H9 (cell line): ENCODE measurements at regions not wholly inside any gene's neighbourhood (a gene's known extent, or its start where the extent isn't known, plus 50 kb on each side); places are given as distances from the start of the nearest gene placed in this dataset.

Experiments
- DNase-seq: peaks from one replicate; pipeline ENCODE4 v3.0.0-alpha.2; 2017
- H2AFZ ChIP-seq: one replicate; pipeline ENCODE4 v1.6.1; 2013; ENCODE audit warnings: mild to moderate bottlenecking, low read length, control low read depth, moderate library complexity
- H2AK5ac ChIP-seq: 2 replicates; pipeline ENCODE4 v1.6.1; 2013; ENCODE audit warnings: low read length, control low read depth, mixed read lengths; ENCODE audit not compliant: insufficient read length
- H2BK120ac ChIP-seq: one replicate; pipeline ENCODE4 v1.6.1; 2013; ENCODE audit warnings: low read depth, mild to moderate bottlenecking, low read length, control low read depth, inconsistent platforms; ENCODE audit not compliant: poor library complexity, severe bottlenecking
- H2BK12ac ChIP-seq: 2 replicates; pipeline ENCODE4 v1.6.1; 2013; ENCODE audit warnings: low read length, control low read depth, mixed read lengths, low read depth; ENCODE audit not compliant: insufficient read length
- H2BK15ac ChIP-seq: 2 replicates; pipeline ENCODE4 v1.6.1; 2013; ENCODE audit warnings: low read depth, low read length, control low read depth
- H2BK20ac ChIP-seq: one replicate; pipeline ENCODE4 v1.6.1; 2013; ENCODE audit warnings: low read depth, mild to moderate bottlenecking, low read length, control low read depth, inconsistent platforms; ENCODE audit not compliant: poor library complexity, severe bottlenecking
- H2BK5ac ChIP-seq: 2 replicates; pipeline ENCODE4 v1.6.1; 2013; ENCODE audit warnings: low read length, control low read depth, mixed read lengths; ENCODE audit not compliant: insufficient read length
- H3K14ac ChIP-seq: 2 replicates; pipeline ENCODE4 v1.6.1; 2013; ENCODE audit warnings: low read length, control low read depth; ENCODE audit not compliant: insufficient read depth
- H3K18ac ChIP-seq: 2 replicates; pipeline ENCODE4 v1.6.1; 2013; ENCODE audit warnings: low read depth, mild to moderate bottlenecking, mixed read lengths, low read length, control low read depth; ENCODE audit not compliant: insufficient read length
- H3K23ac ChIP-seq: 2 replicates; pipeline ENCODE4 v1.6.1; 2013; ENCODE audit warnings: low read length, control low read depth, mixed read lengths, low read depth; ENCODE audit not compliant: insufficient read length
- H3K23me2 ChIP-seq: 2 replicates; pipeline ENCODE4 v1.6.1; 2013; ENCODE audit warnings: low read depth, mild to moderate bottlenecking, mixed read lengths, low read length, control low read depth; ENCODE audit not compliant: insufficient read length, poor library complexity, severe bottlenecking
- H3K27ac ChIP-seq: 2 replicates; pipeline ENCODE4 v1.5.1; 2013; ENCODE audit warnings: low read length, control low read depth, mixed read lengths, low read depth; ENCODE audit not compliant: insufficient read length
- H3K27me3 ChIP-seq: 2 replicates; pipeline ENCODE4 v1.6.1; 2013; ENCODE audit warnings: low read length, control low read depth, inconsistent platforms; ENCODE audit not compliant: insufficient read depth
- H3K4ac ChIP-seq: 2 replicates; pipeline ENCODE4 v1.6.1; 2013; ENCODE audit warnings: low read depth, mild to moderate bottlenecking, control low read depth, inconsistent platforms, low read length, moderate library complexity
- H3K4me1 ChIP-seq: 2 replicates; pipeline ENCODE4 v1.6.1; 2013; ENCODE audit warnings: low read length, control low read depth, inconsistent platforms; ENCODE audit not compliant: insufficient read depth
- H3K4me2 ChIP-seq: 2 replicates; pipeline ENCODE4 v1.6.1; 2013; ENCODE audit warnings: low read length, control low read depth, mixed read lengths; ENCODE audit not compliant: insufficient read length, insufficient read depth
- H3K56ac ChIP-seq: 2 replicates; pipeline ENCODE4 v1.6.1; 2013; ENCODE audit warnings: low read depth, mild to moderate bottlenecking, mixed read lengths, low read length, control low read depth; ENCODE audit not compliant: insufficient read length
- H3K79me1 ChIP-seq: 2 replicates; pipeline ENCODE4 v1.6.1; 2013; ENCODE audit warnings: low read depth, mild to moderate bottlenecking, moderate library complexity, low read length, control low read depth, inconsistent platforms; ENCODE audit not compliant: insufficient read depth, poor library complexity, severe bottlenecking
- H3K79me2 ChIP-seq: 2 replicates; pipeline ENCODE4 v1.6.1; 2013; ENCODE audit warnings: low read length, control low read depth, inconsistent platforms; ENCODE audit not compliant: insufficient read depth
- H3K9ac ChIP-seq: 2 replicates; pipeline ENCODE4 v1.6.1; 2013; ENCODE audit warnings: low read length, control low read depth, mixed read lengths; ENCODE audit not compliant: insufficient read length; ENCODE audit errors: extremely low read depth
- H3K9me3 ChIP-seq: one replicate; pipeline ENCODE4 v1.6.1; 2013; ENCODE audit warnings: low read depth, low read length, inconsistent platforms; ENCODE audit not compliant: control insufficient read depth
- H3T11ph ChIP-seq: one replicate; pipeline ENCODE4 v1.6.1; 2013; ENCODE audit warnings: mild to moderate bottlenecking, low read length, control low read depth, inconsistent platforms
- H4K20me1 ChIP-seq: one replicate; pipeline ENCODE4 v1.6.1; 2013; ENCODE audit not compliant: control insufficient read depth, insufficient read length, insufficient read depth
- H4K5ac ChIP-seq: 2 replicates; pipeline ENCODE4 v1.6.1; 2013; ENCODE audit warnings: low read depth, mild to moderate bottlenecking, mixed read lengths, low read length, control low read depth; ENCODE audit not compliant: insufficient read length
- H4K8ac ChIP-seq: replicated peaks from 2 replicates; pipeline ENCODE4 v1.6.1; 2013; ENCODE audit warnings: low read length, control low read depth, mixed read lengths, low read depth; ENCODE audit not compliant: insufficient read length
- H4K91ac ChIP-seq: 2 replicates; pipeline ENCODE4 v1.6.1; 2013; ENCODE audit warnings: low read depth, mild to moderate bottlenecking, moderate library complexity, mixed read lengths, low read length, control low read depth; ENCODE audit not compliant: insufficient read length
- H3K27ac Mint-ChIP-seq, 3 experiments: 2 replicates in 2 of 3; 3 replicates in 1 of 3; pipeline ENCODE4 v1.8.0; 2020 to 2021; ENCODE audit warnings: mixed read lengths in 3 of 3, mild to moderate bottlenecking in 1 of 3, moderate library complexity in 1 of 3
- H3K27me3 Mint-ChIP-seq: 2 replicates; pipeline ENCODE4 v1.8.0; 2021; ENCODE audit warnings: low read depth, mild to moderate bottlenecking, moderate library complexity, mixed read lengths
- H3K36me3 Mint-ChIP-seq, 3 experiments: 2 replicates in 2 of 3; 3 replicates in 1 of 3; pipeline ENCODE4 v1.8.0; 2020 to 2021; ENCODE audit warnings: low read depth in 3 of 3, mixed read lengths in 3 of 3; ENCODE audit not compliant: insufficient read depth in 1 of 3
- H3K4me1 Mint-ChIP-seq, 2 experiments: 2 replicates each; pipeline ENCODE4 v1.8.0; 2020; ENCODE audit warnings: mixed read lengths in 2 of 2
- H3K4me3 Mint-ChIP-seq, 2 experiments: 2 replicates in 1 of 2; 3 replicates in 1 of 2; pipeline ENCODE4 v1.8.0; 2020 to 2021; ENCODE audit warnings: mild to moderate bottlenecking in 2 of 2, mixed read lengths in 2 of 2, moderate library complexity in 1 of 2
- H3K9me3 Mint-ChIP-seq, 2 experiments: 2 replicates in 1 of 2; 3 replicates in 1 of 2; pipeline ENCODE4 v1.8.0; 2020; ENCODE audit warnings: mild to moderate bottlenecking in 2 of 2, mixed read lengths in 2 of 2, moderate library complexity in 1 of 2
- CTCF ChIP-seq: fragments of 200-600 bp; sonication (generic); conservative IDR thresholded peaks from 3 replicates; pipeline ENCODE4 v1.8.0; 2021; ENCODE audit warnings: antibody characterized with exemption, mild to moderate bottlenecking
- WGBS: extraction: QIAGEN DNeasy Blood & Tissue Kit; methylation state at CpG from one replicate; pipeline ENCODE4 v1.1.7; 2013; ENCODE audit warnings: missing lambda C conversion rate, low lambda C conversion rate, mixed read lengths; ENCODE audit not compliant: insufficient read length; ENCODE audit errors: extremely low coverage; 5-methylcytosine and 5-hydroxymethylcytosine counted together

DNA sequence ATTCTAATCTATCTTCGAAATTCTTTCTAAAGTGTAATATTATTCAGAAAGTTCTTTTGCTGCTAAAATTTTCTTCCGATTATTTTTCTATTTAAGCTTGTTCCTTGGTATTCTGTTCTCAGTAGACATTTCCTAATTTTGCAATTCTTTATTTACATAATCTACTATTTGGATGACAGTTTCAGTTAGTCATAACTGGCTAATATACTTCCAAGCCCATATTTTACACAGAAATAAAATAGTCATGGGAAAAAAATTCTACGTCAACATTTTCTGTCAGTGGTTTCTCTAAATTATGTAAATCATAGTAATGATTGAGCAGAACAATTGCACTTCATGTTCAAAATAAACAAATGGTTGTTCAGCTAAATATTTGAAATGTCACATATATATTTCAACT lies 178.0 kb upstream of the ANKRD50 start:
- no peak overlapping the region for H2AFZ ChIP-seq
- H2BK120ac ChIP-seq, result no peak overlapping the region
- WGBS, result no CpG with 5 or more reads among the region's 3 CpGs
- no peak overlapping the region for H2BK12ac ChIP-seq
- no peak overlapping the region for H2AK5ac ChIP-seq
- no peak for DNase-seq
- H3K23ac ChIP-seq, result no peak overlapping the region
- no peak overlapping the region for H3K14ac ChIP-seq
- H3K36me3 Mint-ChIP-seq, result peaks cover 0 to 4% (median under 1%) of the 10 kb centered on the region in 3 experiments; a peak in 1 of 7 replicates
- H3K27me3 Mint-ChIP-seq, result no peaks in the 10 kb centered on the region
- no peaks in the 10 kb centered on the region; a peak in 2 of 5 replicates for H3K9me3 Mint-ChIP-seq
- H4K20me1 ChIP-seq, result no peaks in the 10 kb centered on the region
- TF ChIP-seq CTCF, result no peak
- no peaks in the 10 kb centered on the region for H3K79me1 ChIP-seq
- no peak overlapping the region for H4K5ac ChIP-seq
- H4K91ac ChIP-seq, result no peak overlapping the region
- no peaks in the 10 kb centered on the region for H3K9me3 ChIP-seq
- no peaks in the 10 kb centered on the region for H3K27me3 ChIP-seq
- H3K4me3 Mint-ChIP-seq, result no peak overlapping the region
- no peak overlapping the region for H3K4ac ChIP-seq
- no peak overlapping the region for H3K27ac ChIP-seq
- no peaks in the 10 kb centered on the region for H3K4me1 ChIP-seq
- no peak overlapping the region for H3K9ac ChIP-seq
- H3K27ac Mint-ChIP-seq, result no peak overlapping the region
- H2BK20ac ChIP-seq, result no peak overlapping the region
- no peak overlapping the region for H3K4me2 ChIP-seq
- no peak overlapping the region for H2BK15ac ChIP-seq
- no peaks in the 10 kb centered on the region for H3K79me2 ChIP-seq
- peaks cover 4% of the 10 kb centered on the region in 2 experiments; a peak in 3 of 4 replicates for H3K4me1 Mint-ChIP-seq
- H2BK5ac ChIP-seq, result no peak overlapping the region
- H3T11ph ChIP-seq, result no peak overlapping the region
- H3K23me2 ChIP-seq, result no peaks in the 10 kb centered on the region
- no peak overlapping the region for H3K56ac ChIP-seq
- no peak overlapping the region for H4K8ac ChIP-seq
- no peak overlapping the region for H3K18ac ChIP-seq
